ENCODE measurements at regions not wholly inside any gene's neighbourhood (a gene's known extent, or its start where the extent isn't known, plus 50 kb on each side); places are given as distances from the start of the nearest gene placed in this dataset.

- Histone ChIP-seq H3F3A (replicated peaks; ENCODE audit: low read depth) (no peaks in the 10 kb centered on the region), H3K79me2 (replicated peaks; ENCODE audit: insufficient read depth) (no peaks in the 10 kb centered on the region), H3K27ac (ENCODE audit: low read depth) (no peak overlapping the region), H3K27me3 (ENCODE audit: insufficient read depth) (no peaks in the 10 kb centered on the region), H3K4me1 (ENCODE audit: insufficient read depth) (no peaks in the 10 kb centered on the region), H3K4me3 (no peak overlapping the region), H3K36me3 (ENCODE audit: insufficient read depth) (no peaks in the 10 kb centered on the region), H3K4me2 (no peak overlapping the region), H4K20me1 (replicated peaks; ENCODE audit: insufficient read depth) (no peaks in the 10 kb centered on the region), H3K9me2 (ENCODE audit: insufficient read depth) (no peaks in the 10 kb centered on the region), H2AFZ (no peak overlapping the region)
- DNase-seq (ENCODE audit: low spot score), result no peak
- H3K9me3 Mint-ChIP-seq, result no peaks in the 10 kb centered on the region
- no peak for ATAC-seq
- H3K4me3 Mint-ChIP-seq, result no peak overlapping the region
- no peak overlapping the region for H3K27ac Mint-ChIP-seq
- H3K4me1 Mint-ChIP-seq, result no peaks in the 10 kb centered on the region
- no peaks in the 10 kb centered on the region for H3K27me3 Mint-ChIP-seq (ENCODE audit: insufficient read depth, low read depth, poor library complexity)
- TF ChIP-seq EZH2 (IDR thresholded peaks at IDR 0.05; ENCODE audit: low read depth, unreplicated experiment) (no peak), POLR2AphosphoS5 (IDR thresholded peaks at IDR 0.05; ENCODE audit: low read depth) (no peak), JUNB (IDR thresholded peaks at IDR 0.05; ENCODE audit: unreplicated experiment) (no peak), STAT1 (IDR thresholded peaks at IDR 0.05; ENCODE audit: unreplicated experiment) (no peak), CREB1 (CRISPR knock-in tag; IDR thresholded peaks at IDR 0.05; ENCODE audit: low read depth) (no peak), ZNF114 (CRISPR knock-in tag; IDR thresholded peaks at IDR 0.05) (no peak), NANOG (IDR thresholded peaks at IDR 0.05; ENCODE audit: borderline replicate concordance) (no peak), ZNF331 (CRISPR knock-in tag; IDR thresholded peaks at IDR 0.05; ENCODE audit: low read depth) (no peak), ZNF462 (CRISPR knock-in tag; IDR thresholded peaks at IDR 0.05) (no peak), ETS1 (IDR thresholded peaks at IDR 0.05) (no peak), CTCF (conservative IDR thresholded peaks at IDR 0.05; ENCODE audit: low read depth in 2 of 2) (no peak), EZH2phosphoT487 (IDR thresholded peaks at IDR 0.05; ENCODE audit: unreplicated experiment) (no peak), REST (IDR thresholded peaks at IDR 0.05; ENCODE audit: unreplicated experiment) (no peak)
- no peaks in the 10 kb centered on the region for H3K36me3 Mint-ChIP-seq (ENCODE audit: low read depth)
Observed at GRCh38 chr13:103903790-103904189, 837.6 kb upstream of the SLC10A2 start.

Measured in GM23338 (cell line).